ENCODE measurements at regions not wholly inside any gene's neighbourhood (a gene's known extent, or its start where the extent isn't known, plus 50 kb on each side); places are given as distances from the start of the nearest gene placed in this dataset.

DNA sequence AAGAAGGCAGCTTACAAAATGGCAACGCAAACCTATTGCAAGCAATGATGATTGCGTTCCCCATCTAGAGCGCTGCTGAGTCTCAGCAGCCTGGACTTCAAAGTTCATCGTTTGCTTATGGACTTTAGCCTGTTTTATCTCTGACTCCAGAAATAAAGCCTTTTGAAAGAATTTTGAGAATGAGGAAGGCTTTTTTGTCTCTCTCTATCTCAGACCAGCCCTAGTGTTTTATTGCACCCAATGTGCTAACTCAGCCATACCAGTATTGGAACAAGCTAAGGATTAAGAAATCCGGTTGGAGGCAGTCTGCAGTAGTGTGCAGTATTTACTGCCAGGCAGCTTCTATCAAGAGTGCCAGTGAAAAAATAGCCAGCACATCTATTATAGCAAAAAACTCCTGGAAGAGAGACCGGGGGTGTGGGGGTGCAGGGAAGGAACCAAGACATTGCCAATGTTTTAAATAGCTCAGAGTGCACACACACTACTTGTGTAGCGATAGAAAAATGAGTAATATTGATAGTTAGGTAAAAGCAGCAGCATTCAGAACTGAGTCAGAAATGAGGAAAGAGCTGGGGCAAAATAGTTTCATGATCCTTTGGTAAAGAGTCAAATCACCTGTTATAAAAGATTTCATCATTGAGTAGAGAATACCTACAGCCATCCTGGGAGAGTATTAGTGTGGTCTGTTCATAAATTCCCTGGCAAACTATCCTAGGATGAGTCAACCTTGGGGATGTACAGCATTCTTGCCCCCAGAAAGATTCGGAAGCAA, 219.0 kb downstream of the ZNF608 start:
- TF ChIP-seq CTCF (IDR thresholded peaks at IDR 0.05 in 8 of 11, conservative IDR thresholded peaks at IDR 0.05 in 3 of 11) (no peak), POLR2A (IDR thresholded peaks at IDR 0.05) (no peak)

Measured in spleen (tissue), 7 donors.